ENCODE measurements at regions not wholly inside any gene's neighbourhood (a gene's known extent, or its start where the extent isn't known, plus 50 kb on each side); places are given as distances from the start of the nearest gene placed in this dataset.

GRCh38 chr21:43308101-43308814 is 118.7 kb downstream of the SIK1 start:
- TF ChIP-seq CTCF (conservative IDR thresholded peaks at IDR 0.05; ENCODE audit: low read depth in 2 of 2), result no peak
- TF ChIP-seq POLR2AphosphoS5 (IDR thresholded peaks at IDR 0.05; ENCODE audit: low read depth), result no peak
- TF ChIP-seq EZH2phosphoT487 (IDR thresholded peaks at IDR 0.05; ENCODE audit: unreplicated experiment), result no peak
- no peak for TF ChIP-seq EZH2 (IDR thresholded peaks at IDR 0.05; ENCODE audit: low read depth, unreplicated experiment)
- no peak for TF ChIP-seq REST (IDR thresholded peaks at IDR 0.05; ENCODE audit: unreplicated experiment)
- TF ChIP-seq STAT1 (IDR thresholded peaks at IDR 0.05; ENCODE audit: unreplicated experiment), result no peak
- no peak for TF ChIP-seq ZNF114 (CRISPR knock-in tag; IDR thresholded peaks at IDR 0.05)
- TF ChIP-seq, protein P1, sequence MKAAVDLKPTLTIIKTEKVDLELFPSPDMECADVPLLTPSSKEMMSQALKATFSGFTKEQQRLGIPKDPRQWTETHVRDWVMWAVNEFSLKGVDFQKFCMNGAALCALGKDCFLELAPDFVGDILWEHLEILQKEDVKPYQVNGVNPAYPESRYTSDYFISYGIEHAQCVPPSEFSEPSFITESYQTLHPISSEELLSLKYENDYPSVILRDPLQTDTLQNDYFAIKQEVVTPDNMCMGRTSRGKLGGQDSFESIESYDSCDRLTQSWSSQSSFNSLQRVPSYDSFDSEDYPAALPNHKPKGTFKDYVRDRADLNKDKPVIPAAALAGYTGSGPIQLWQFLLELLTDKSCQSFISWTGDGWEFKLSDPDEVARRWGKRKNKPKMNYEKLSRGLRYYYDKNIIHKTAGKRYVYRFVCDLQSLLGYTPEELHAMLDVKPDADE (IDR thresholded peaks at IDR 0.05), result no peak
- no peak for TF ChIP-seq JUNB (IDR thresholded peaks at IDR 0.05; ENCODE audit: unreplicated experiment)
- no peak for TF ChIP-seq CREB1 (CRISPR knock-in tag; IDR thresholded peaks at IDR 0.05; ENCODE audit: low read depth)

All from GM23338 (cell line).